H1 (cell line): ENCODE measurements at regions not wholly inside any gene's neighbourhood (a gene's known extent, or its start where the extent isn't known, plus 50 kb on each side); places are given as distances from the start of the nearest gene placed in this dataset.
A peak's percentile ranks its signal among the peaks of the same experiment; 100 is the strongest.

ENCODE experiments used
- CTCF ChIA-PET: fragments of 300-600 bp; sonication (Branson Sonifier 250); formaldehyde crosslinking; loops from one replicate; lab custom pipeline; 2021; ENCODE audit not compliant: partially characterized antibody; lab: Charles Lee
- POLR2A ChIA-PET: fragments of 300-600 bp; sonication (Branson Sonifier 250); formaldehyde crosslinking; loops from one replicate; lab custom pipeline; 2021; ENCODE audit warnings: inconsistent platforms; ENCODE audit not compliant: partially characterized antibody; lab: Charles Lee
- DNase-seq, 2 experiments: peaks; one replicate each; pipeline versions ENCODE4 v3.0.0 to v3.0.0-alpha.2; 2010 to 2022; ENCODE audit warnings: low spot score in 2 of 2, low read depth in 1 of 2, mixed read lengths in 1 of 2
- FAIRE-seq: peaks from 2 replicates; lab custom pipeline; 2011; peaks lifted over from hg19 to GRCh38; lab: Jason Lieb, UNC
- H2AFZ ChIP-seq: 2 replicates; pipeline ENCODE4 v1.8.1; 2012; ENCODE audit warnings: low read length, inconsistent platforms
- H2AK5ac ChIP-seq: 2 replicates; pipeline ENCODE4 v1.6.1; 2013; ENCODE audit warnings: low read depth, low read length
- H2BK120ac ChIP-seq: replicated peaks from 2 replicates; pipeline ENCODE3; 2013; ENCODE audit warnings: low read depth, low read length, inconsistent platforms
- H2BK12ac ChIP-seq: 2 replicates; pipeline ENCODE4 v1.6.1; 2013; ENCODE audit warnings: low read depth, low read length
- H2BK15ac ChIP-seq: 2 replicates; pipeline ENCODE4 v1.6.1; 2013; ENCODE audit warnings: low read length
- H2BK20ac ChIP-seq: 2 replicates; pipeline ENCODE4 v1.6.1; 2013; ENCODE audit warnings: low read length
- H2BK5ac ChIP-seq: 2 replicates; pipeline ENCODE4 v1.6.1; 2013; ENCODE audit warnings: low read depth, low read length
- H3K14ac ChIP-seq: 2 replicates; pipeline ENCODE4 v1.6.1; 2013; ENCODE audit warnings: inconsistent platforms; ENCODE audit not compliant: insufficient read length
- H3K18ac ChIP-seq: 2 replicates; pipeline ENCODE4 v1.6.1; 2013; ENCODE audit warnings: low read length; ENCODE audit errors: extremely low read depth
- H3K23ac ChIP-seq: 2 replicates; pipeline ENCODE4 v1.6.1; 2013; ENCODE audit warnings: inconsistent platforms; ENCODE audit not compliant: insufficient read length
- H3K23me2 ChIP-seq: 2 replicates; pipeline ENCODE4 v1.6.1; 2013; ENCODE audit warnings: low read depth, low read length
- H3K27ac ChIP-seq: 2 replicates; pipeline ENCODE4 v1.6.1; 2011; ENCODE audit warnings: low read depth, low read length, inconsistent platforms
- H3K27me3 ChIP-seq, 4 experiments: replicated peaks in 1 of 4; 1 replicate in 1 of 4; 2 replicates in 3 of 4; pipeline versions ENCODE4 v1.6.1 to v1.8.1; 2011 to 2013; ENCODE audit warnings: low read length in 3 of 4, mild to moderate bottlenecking in 3 of 4, inconsistent platforms in 2 of 4, mixed read lengths in 2 of 4, moderate library complexity in 1 of 4; ENCODE audit not compliant: control insufficient read depth in 3 of 4, insufficient read depth in 3 of 4; ENCODE audit errors: extremely low read depth in 1 of 4
- H3K36me3 ChIP-seq, 4 experiments: 2 replicates each; pipeline versions ENCODE4 v1.6.1 to v1.8.1; 2011 to 2013; ENCODE audit warnings: mild to moderate bottlenecking in 4 of 4, low read length in 3 of 4, moderate library complexity in 2 of 4, control low read depth in 1 of 4, inconsistent platforms in 1 of 4; ENCODE audit not compliant: insufficient read depth in 4 of 4, control insufficient read depth in 2 of 4
- H3K4ac ChIP-seq: replicated peaks from 2 replicates; pipeline ENCODE3; 2013; ENCODE audit warnings: low read length, low read depth, mixed read lengths, inconsistent platforms; ENCODE audit not compliant: insufficient read length
- H3K4me1 ChIP-seq, 4 experiments: replicated peaks in 1 of 4; 1 replicate in 1 of 4; 2 replicates in 3 of 4; pipeline versions ENCODE4 v1.6.1 to v1.8.1; 2011 to 2013; ENCODE audit warnings: low read length in 3 of 4, inconsistent platforms in 2 of 4, mixed read lengths in 1 of 4; ENCODE audit not compliant: insufficient read depth in 4 of 4, control insufficient read depth in 3 of 4
- H3K4me2 ChIP-seq, 2 experiments: 2 replicates each; pipeline versions ENCODE4 v1.6.1 to v1.8.1; 2011 to 2013; ENCODE audit warnings: low read depth in 2 of 2, low read length in 2 of 2, control low read depth in 1 of 2, inconsistent platforms in 1 of 2, mild to moderate bottlenecking in 1 of 2; ENCODE audit not compliant: insufficient read depth in 1 of 2
- H3K4me3 ChIP-seq, 4 experiments: fragments of 200-600, 300-600 bp in 1 of 4; sonication (generic), shearing (Covaris generic), sonication (Bioruptor Twin) in 1 of 4; 2 replicates each; pipeline versions ENCODE4 v1.5.1 to v1.8.1; 2011 to 2016; ENCODE audit warnings: low read length in 4 of 4, low read depth in 3 of 4, control low read depth in 2 of 4, inconsistent platforms in 2 of 4, mild to moderate bottlenecking in 2 of 4, mixed read lengths in 1 of 4, moderate library complexity in 1 of 4; ENCODE audit not compliant: insufficient read depth in 2 of 4; ENCODE audit errors: extremely low read depth in 1 of 4
- H3K56ac ChIP-seq: replicated peaks from 2 replicates; pipeline ENCODE3; 2013; ENCODE audit warnings: low read depth, mild to moderate bottlenecking, mixed read lengths, low read length, inconsistent platforms; ENCODE audit not compliant: insufficient read length
- H3K79me1 ChIP-seq: 2 replicates; pipeline ENCODE4 v1.6.1; 2013; ENCODE audit warnings: low read depth, low read length, control low read depth
- H3K79me2 ChIP-seq, 2 experiments: 2 replicates each; pipeline versions ENCODE4 v1.6.1 to v1.8.1; 2012 to 2013; ENCODE audit warnings: low read length in 2 of 2, mild to moderate bottlenecking in 2 of 2, inconsistent platforms in 1 of 2; ENCODE audit not compliant: insufficient read depth in 2 of 2, control insufficient read depth in 1 of 2
- H3K9ac ChIP-seq, 4 experiments: replicated peaks in 1 of 4; 1 replicate in 1 of 4; 2 replicates in 3 of 4; pipeline versions ENCODE4 v1.6.1 to v1.8.1; 2011 to 2013; ENCODE audit warnings: low read depth in 3 of 4, low read length in 3 of 4, control low read depth in 2 of 4, mild to moderate bottlenecking in 2 of 4, moderate library complexity in 2 of 4, inconsistent platforms in 1 of 4; ENCODE audit errors: extremely low read depth in 1 of 4
- H3K9me3 ChIP-seq, 2 experiments: 2 replicates each; pipeline versions ENCODE4 v1.6.1 to v1.8.1; 2012 to 2013; ENCODE audit warnings: mild to moderate bottlenecking in 2 of 2, moderate library complexity in 2 of 2, control low read depth in 1 of 2, inconsistent platforms in 1 of 2, low read depth in 1 of 2, low read length in 1 of 2, mixed read lengths in 1 of 2; ENCODE audit not compliant: insufficient read depth in 2 of 2
- H4K20me1 ChIP-seq, 2 experiments: replicated peaks in 1 of 2; 2 replicates each; pipeline versions ENCODE3 to v1.8.1; 2011 to 2013; ENCODE audit warnings: inconsistent platforms in 2 of 2, low read length in 2 of 2, mild to moderate bottlenecking in 1 of 2; ENCODE audit not compliant: insufficient read depth in 2 of 2, control insufficient read depth in 1 of 2
- H4K5ac ChIP-seq: 2 replicates; pipeline ENCODE4 v1.6.1; 2013; ENCODE audit warnings: low read length, low read depth, mixed read lengths, inconsistent platforms; ENCODE audit not compliant: insufficient read length
- H4K8ac ChIP-seq: 2 replicates; pipeline ENCODE4 v1.8.0; 2013; ENCODE audit warnings: mild to moderate bottlenecking, moderate library complexity, low read length, inconsistent platforms; ENCODE audit not compliant: insufficient read depth; ENCODE audit errors: extremely low read depth
- H4K91ac ChIP-seq: replicated peaks from 2 replicates; pipeline ENCODE3; 2013; ENCODE audit warnings: low read length, mixed read lengths, inconsistent platforms; ENCODE audit not compliant: insufficient read length
- GTF2F1 ChIP-seq: IDR thresholded peaks from 2 replicates; pipeline ENCODE4 v1.6.1; 2012; ENCODE audit warnings: low read depth, low read length, improper control_type of control experiment, borderline replicate concordance
- HDAC6 ChIP-seq: IDR thresholded peaks from one replicate; pipeline ENCODE4 v1.7.1; 2012; ENCODE audit warnings: low read depth, mild to moderate bottlenecking, inconsistent platforms, low read length, moderate library complexity
- JUN ChIP-seq: IDR thresholded peaks from 2 replicates; pipeline ENCODE4 v1.6.1; 2011; ENCODE audit warnings: low read depth, mild to moderate bottlenecking, improper control_type of control experiment, low read length
- KDM4A ChIP-seq: IDR thresholded peaks from one replicate; pipeline ENCODE4 v1.7.1; 2012; ENCODE audit warnings: low read depth, mild to moderate bottlenecking, moderate library complexity, low read length, inconsistent platforms; ENCODE audit not compliant: severe bottlenecking
- SRF ChIP-seq: IDR thresholded peaks from 2 replicates; pipeline ENCODE4 v1.6.1; 2011; ENCODE audit warnings: mild to moderate bottlenecking, low read depth, low read length, moderate library complexity
- ZNF274 ChIP-seq: IDR thresholded peaks from 2 replicates; pipeline ENCODE4 v1.7.0; 2012; ENCODE audit warnings: low read length, borderline replicate concordance; ENCODE audit errors: extremely low read depth
- WGBS, 2 experiments: shearing (Covaris generic) in 1 of 2; methylation state at CpG; one replicate each; pipeline versions ENCODE4 v1.1.6 to v1.1.7; 2013 to 2015; ENCODE audit warnings: low lambda C conversion rate in 2 of 2, mixed read lengths in 2 of 2, inconsistent platforms in 1 of 2, low coverage in 1 of 2, missing lambda C conversion rate in 1 of 2; ENCODE audit not compliant: insufficient replicate concordance in 2 of 2, insufficient coverage in 1 of 2, insufficient read length in 1 of 2; ENCODE audit errors: extremely low coverage in 1 of 2, missing lambda C conversion rate in 1 of 2; 5-methylcytosine and 5-hydroxymethylcytosine counted together

DNA sequence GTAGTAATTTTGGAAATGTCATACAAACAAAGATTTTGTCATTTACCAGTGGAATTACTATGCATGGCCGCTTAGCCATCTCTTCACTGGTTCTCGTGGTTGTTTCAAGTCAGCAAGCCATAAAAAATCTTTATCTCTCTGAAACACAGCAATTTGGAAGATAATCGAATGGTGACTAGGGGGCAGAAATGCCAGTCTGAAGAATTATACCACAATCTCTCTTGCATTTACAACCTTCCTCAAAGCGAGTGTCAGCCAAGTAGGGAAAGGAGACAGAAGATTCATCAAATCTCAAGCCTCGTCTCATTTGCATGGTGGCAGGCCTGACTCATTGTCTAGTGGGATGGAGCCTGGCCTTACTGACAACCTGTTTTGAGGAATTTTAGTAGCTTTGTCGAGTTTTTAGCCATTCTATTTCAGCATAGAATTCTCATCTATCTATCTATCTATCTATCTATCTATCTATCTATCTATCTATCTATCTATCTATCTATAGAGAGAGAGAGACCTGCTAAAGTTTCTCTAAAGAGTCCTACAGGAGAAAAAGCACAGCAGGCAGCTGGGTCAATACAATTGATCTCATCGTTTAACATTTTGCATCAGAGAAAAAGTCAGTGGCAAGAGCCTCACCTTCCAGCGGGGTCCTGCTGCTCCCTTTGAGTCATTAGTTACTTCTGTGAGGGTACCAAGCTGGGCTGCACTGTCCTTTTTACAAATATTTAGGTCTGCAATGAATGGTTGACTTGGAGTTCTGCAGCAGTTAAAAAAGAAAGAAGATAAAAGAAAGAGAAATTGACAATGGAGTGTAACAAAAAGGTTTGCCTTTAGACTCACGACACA is 572.8 kb downstream of the TFAP2A start:
- Histone ChIP-seq H2BK5ac (no peak overlapping the region), H4K91ac (no peak overlapping the region), H3K56ac (no peak overlapping the region), H2AFZ (no peak overlapping the region), H3K79me2 (no peaks in the 10 kb centered on the region), H3K14ac (no peak overlapping the region), H3K9ac (no peak overlapping the region), H2BK12ac (no peak overlapping the region), H3K4me1 (peaks cover 0 to 13% (median 0%) of the 10 kb centered on the region in 4 experiments; a peak in 1 of 7 replicates), H3K18ac (no peak overlapping the region), H3K23ac (no peak overlapping the region), H3K36me3 (0 out of 8 replicates have a peak, but pooled peaks cover 0 to 3% (median 0%) of the 10 kb centered on the region in 4 experiments), H2AK5ac (no peak overlapping the region), H3K4me3 (no peak overlapping the region), H2BK15ac (no peak overlapping the region), H3K4ac (no peak overlapping the region), H4K20me1 (peaks cover 0 to 2% of the 10 kb centered on the region in 2 experiments), H3K23me2 (no peaks in the 10 kb centered on the region), H2BK20ac (no peak overlapping the region), H4K8ac (no peak overlapping the region), H3K27ac (no peak overlapping the region), H3K79me1 (no peaks in the 10 kb centered on the region), H3K4me2 (peak overlapping the region; percentile 14 to 33; a peak in 3 of 4 replicates), H2BK120ac (no peak overlapping the region), H3K27me3 (no peaks in the 10 kb centered on the region), H4K5ac (no peak overlapping the region), H3K9me3 (peaks cover 4 to 12% of the 10 kb centered on the region in 2 experiments; a peak in 3 of 4 replicates)
- peak; percentile 77 for FAIRE-seq
- 43% methylated on average over 9 of the region's 9 CpGs; no CpG with 5 or more reads in 1 of the 2 experiments for WGBS, 2 experiments
- POLR2A ChIA-PET = no interaction called here
- no peak for DNase-seq
- CTCF ChIA-PET = interaction anchor here (1.2 kb wide), 1 partner anchor 11 kb away, joined by 3 read pairs; no protein-coding TSS in a partner anchor
- TF ChIP-seq JUN (no peak), SRF (no peak), GTF2F1 (no peak), KDM4A (no peak), ZNF274 (no peak), HDAC6 (no peak)
